HG03521 (cell line): ENCODE measurements at regions not wholly inside any gene's neighbourhood (a gene's known extent, or its start where the extent isn't known, plus 50 kb on each side); places are given as distances from the start of the nearest gene placed in this dataset.
A peak's percentile ranks its signal among the peaks of the same experiment; 100 is the strongest.

Experiments
- ATAC-seq: cut with Tn5 transposase; IDR thresholded peaks from one replicate; pipeline ENCODE4 v1.9.1; 2021; ENCODE audit warnings: mild to moderate bottlenecking, moderate library complexity; ENCODE audit not compliant: unreplicated experiment

DNA sequence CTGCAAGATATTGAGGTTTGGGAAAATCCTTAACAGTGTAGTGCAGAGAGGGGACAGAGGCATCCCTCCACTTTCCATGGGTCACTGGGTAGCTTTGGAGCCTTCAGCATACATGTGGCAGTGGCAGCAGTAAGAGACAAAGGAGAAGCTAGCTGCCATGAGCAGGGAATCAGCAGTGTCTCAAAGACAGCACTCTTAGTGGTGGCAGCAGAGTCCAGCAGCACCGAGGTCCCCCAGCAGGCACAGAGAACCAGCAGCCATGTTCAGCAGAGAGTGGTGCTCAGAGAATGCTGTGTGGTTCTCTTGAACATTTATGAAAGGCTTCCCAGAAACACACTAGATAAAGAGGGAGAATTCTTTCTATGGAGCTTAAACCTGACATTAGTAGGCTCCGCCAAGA is 308.5 kb downstream of the CENPC start:
- ATAC-seq = no peak

DNA sequence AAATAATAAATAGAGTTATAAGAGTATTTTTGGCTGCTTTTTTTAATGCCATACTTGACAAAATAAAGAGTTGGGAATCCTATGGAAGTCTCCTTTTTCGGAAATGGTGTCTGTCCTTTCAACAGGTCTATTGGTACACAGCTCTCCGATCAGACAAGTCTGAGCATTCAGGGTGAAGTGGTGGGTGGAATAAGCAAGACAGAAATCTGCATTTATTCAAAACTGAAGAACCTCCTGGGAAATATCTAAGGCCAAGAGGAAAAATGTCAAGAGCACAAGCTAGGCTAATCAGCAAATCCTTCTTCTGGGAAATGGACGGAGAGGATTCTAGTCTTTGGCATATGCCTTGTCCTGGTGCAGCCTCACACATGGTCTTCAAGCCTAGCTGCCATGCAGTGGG is 309.0 kb downstream of the CENPC start:
- ATAC-seq = no peak

DNA sequence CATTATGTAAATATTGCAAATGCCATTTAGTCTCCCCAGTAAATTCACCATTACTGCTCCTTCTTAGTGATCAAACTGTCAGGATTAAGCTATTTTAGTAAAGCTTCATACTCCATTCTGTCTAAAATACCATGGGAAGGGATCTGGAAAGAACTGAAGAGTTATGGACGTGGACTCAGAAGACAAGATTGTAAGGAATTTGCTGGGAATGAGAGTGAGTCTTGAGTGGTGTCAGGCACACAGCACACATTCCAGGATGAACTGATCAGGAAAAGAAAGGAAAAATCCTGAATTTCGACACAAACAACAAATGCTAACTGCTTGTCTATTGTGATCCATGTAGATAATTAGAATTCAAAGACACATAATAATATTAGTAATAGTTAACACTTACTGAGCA is 311.0 kb downstream of the CENPC start:
- no peak for ATAC-seq

DNA sequence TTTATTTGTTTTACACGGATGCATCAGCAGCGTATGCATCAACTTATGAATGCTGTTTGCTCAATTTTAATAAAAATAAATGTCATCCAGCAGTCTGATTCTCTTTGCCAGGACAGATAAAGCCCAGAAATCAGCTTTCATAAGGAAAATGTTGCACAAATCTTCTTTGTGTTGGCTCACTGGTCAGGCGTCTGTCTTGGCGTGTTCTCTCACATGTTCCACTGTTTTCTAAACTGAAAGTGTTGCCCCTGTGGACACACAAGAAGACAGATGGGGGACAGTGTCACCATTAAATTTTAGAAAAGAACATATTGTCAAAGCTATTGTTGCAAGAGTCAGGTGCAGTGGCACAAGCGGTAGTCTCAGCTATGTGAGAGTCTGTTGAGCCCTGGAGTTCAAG is 316.2 kb downstream of the CENPC start:
- ATAC-seq = no peak

DNA sequence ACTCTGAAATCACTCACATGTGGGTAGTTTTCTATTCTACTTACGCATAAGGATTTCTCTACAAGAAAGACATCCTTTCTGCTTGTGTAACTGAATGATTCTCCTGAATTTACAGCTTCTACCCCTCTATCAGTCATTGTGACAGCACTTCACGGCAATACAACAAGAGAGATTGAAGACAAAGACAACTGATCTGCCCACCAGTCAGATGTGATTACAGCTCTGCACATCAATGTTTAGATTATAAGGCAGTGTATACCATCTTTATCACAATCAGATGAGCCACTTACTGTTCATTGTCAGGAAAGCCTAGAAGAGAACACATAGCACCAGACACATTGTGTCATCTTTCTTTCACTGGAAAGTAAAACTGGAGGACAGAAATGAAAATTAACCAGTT is 324.4 kb downstream of the CENPC start:
- no peak for ATAC-seq

DNA sequence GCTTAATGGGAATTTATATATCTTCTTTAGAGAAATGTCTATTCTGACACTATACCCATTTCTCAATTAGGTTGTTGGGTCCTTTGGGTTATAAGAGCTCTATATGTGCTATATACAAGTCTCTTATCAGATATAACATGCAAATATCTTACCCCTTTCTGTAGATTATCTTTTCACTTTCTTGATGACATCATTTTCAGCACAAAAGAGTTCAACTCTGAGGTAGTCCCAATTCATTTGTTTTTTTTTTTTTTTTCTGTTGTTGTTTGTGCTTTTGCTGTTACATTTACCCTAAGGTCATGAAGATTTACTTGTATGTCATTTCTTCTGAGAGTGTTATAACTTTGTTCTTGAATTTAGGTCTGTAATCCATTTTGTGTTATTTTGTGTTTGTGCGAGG is 326.4 kb downstream of the CENPC start:
- ATAC-seq = no peak

DNA sequence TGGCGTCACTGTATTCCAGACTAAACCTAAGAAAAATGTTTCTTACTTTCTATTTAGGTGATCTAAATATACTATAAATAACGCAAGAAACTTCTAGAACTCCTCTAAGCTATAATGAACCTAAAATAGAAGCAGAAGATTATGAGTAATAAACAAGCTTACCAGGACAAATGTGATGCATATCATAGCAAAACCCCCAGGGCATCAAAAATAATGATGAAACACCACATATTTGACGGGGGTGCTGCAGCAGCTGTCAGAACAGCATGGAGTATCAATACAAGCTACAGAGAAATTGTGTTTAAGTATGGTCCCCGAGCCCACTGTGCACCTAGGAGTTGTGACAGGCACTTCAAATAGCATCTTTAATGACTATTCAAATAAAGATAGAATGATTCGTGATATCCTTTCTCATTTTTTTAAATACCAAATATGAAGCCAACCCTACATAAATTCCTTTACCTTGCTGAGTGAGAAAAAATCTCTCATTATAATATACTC is 337.3 kb downstream of the CENPC start:
- no peak for ATAC-seq

DNA sequence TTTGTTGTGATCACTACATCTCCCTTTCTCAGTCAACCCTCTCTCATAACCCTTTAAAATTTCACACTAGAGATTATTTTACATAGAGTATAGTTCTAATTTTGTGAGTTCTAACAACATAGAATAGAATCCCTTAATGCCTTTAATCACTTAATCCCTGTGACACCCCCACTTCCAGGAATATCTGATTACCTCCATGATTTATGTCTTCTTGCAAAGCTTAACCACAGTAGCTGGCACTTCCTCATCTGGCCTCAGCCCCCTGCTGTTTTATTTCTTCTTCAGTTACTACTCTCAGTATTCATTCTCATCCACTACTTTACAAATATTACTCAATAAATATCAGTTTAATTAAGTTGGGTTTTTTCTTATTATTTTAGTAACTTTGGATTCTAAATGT is 340.9 kb downstream of the CENPC start:
- no peak for ATAC-seq

DNA sequence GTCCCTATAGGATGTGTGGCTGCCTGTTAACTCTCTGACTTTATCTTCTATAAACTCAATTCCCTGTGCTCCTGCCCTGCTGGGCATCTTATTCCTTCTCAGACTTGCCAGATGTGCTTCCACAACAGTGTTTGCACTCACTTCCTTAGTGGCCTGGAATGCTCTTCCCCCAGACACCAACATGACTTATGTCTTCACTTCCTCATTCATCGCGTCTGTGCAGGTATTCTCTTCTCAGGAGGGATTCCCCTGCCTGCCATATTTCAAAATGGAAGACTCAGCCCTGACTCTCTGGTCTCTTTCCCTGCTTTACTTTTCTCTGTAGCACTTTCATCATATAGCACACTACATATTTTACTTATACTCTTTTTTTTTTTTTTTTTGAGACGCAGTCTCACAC is 344.0 kb downstream of the CENPC start:
- no peak for ATAC-seq

DNA sequence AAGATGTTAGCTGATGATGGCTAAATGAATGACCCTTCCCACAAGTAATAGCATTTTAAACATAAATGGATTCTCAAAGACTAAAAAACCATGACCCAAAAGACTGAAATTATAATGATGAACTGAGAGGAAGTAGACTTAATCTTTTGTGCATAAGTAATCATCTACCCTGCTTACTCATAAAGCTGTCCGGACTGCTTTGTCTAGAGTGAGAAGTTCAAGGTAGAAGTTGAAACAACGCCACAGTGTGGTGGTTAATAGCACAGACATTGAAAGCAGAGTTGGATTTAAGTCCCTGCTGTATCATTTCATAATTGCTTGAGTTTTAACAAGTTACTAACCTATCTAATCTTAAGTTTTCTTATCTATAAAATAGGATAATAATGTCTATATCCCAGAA is 346.6 kb downstream of the CENPC start:
- no peak for ATAC-seq

DNA sequence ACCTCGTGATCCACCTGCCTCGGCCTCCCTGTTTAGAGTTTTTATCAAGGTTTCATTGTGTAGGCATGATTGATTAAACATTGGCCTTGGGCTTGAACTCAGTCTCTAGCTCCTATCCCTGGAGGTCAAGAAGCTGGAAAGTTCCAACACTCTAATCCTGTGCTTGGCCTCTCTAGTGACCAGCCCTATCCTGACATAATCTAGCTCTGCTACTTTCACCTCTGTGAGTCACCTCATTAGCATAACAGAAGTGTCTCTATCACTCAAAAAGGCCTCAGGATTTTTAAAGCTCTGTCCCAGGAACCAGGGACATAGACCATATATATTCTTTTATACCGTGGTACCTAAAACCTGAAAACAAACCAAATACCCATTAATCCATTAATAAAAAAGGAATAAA is 377.5 kb downstream of the CENPC start:
- ATAC-seq = no peak

DNA sequence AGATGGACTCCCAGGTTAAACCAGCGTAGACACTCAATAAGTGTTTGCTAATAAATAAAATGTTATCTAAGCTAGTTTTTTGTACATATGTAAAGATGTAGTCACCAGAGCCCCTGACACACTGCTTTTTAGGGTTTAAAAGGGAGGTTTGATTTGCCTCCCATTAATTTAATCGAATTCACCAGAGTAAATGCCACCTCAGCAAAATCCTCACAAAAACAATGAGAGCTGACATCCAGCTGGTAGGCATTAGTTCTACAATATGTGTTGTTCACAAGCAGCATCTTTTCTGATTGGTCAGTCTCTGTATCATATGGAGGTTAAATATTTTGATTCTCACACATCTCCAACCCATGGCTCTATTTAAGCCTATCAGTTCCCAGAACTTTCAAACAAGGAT is 382.6 kb downstream of the CENPC start:
- ATAC-seq = no peak

DNA sequence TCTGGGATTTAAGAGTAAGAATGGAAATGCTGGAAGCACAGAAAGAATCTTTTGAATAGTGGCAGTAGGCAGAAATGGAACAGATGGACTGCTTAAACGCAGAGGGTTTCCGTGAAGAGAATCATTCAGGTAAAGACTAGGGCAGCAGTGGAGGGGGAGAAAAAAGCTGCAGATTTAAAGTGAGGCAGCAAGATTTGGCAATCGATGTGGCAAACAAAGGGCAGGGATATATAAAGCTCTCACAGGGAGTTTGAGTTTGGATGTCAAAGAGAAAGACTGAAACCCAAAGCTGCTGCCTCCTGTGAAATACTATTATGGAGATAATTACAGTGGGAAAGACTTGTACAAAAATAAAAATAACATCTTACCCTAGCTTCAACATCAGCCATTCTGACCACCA is 384.0 kb downstream of the CENPC start:
- no peak for ATAC-seq

DNA sequence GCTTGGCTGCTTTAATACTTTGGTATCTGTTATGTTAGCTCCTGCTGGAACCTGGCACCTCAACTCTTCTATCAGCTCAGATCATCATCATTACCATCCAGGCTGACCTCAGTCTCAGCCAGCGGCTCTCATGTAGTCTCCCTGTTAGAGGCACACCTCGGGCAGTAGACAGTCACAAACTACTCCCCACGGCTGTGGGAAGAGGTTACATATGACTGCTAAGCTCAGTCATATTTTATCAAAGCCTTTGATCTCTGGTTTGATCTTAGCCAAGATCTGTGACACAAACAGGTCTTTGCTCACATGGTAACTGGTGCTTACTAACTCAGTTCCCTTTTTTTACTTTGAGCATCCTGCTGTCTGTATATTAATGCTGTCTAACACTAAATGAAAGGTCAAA is 384.9 kb downstream of the CENPC start:
- ATAC-seq = no peak

DNA sequence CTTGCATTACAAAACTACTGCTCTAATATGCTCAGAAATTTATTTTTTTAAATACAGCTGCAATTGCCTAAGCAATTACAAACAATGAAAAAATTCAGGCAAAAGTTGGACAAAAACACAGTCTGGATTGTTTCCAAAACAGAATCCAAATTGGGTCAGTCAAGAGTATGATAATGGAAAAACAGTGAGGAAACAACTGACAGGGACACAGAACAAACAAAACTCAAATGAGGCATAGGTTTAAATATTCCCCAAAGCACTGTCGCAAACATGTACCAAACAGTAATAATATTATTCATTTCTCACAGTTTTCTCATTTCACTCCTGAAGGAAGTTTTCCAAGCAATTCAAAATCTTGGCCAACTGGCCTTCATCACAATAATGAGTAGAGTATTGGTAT is 386.6 kb downstream of the CENPC start:
- no peak for ATAC-seq

DNA sequence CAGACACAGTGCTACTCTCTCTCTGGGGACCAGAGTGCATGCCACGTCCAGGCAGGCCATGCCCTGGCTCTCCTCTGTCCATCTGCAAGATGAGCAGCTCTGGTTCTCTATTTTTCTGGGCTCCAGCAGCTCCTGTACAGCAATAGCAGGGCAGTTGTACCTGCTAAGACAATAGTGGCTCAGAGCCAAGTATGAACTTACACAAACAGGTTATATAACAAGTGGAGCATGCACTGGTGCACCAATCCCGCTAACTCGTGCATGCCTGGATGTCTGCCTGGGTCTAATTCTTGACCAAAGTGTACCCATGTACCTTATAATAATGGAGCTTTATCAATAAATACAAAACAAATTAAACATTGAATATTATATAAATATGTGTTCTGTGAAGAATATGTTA is 392.3 kb downstream of the CENPC start:
- no peak for ATAC-seq

DNA sequence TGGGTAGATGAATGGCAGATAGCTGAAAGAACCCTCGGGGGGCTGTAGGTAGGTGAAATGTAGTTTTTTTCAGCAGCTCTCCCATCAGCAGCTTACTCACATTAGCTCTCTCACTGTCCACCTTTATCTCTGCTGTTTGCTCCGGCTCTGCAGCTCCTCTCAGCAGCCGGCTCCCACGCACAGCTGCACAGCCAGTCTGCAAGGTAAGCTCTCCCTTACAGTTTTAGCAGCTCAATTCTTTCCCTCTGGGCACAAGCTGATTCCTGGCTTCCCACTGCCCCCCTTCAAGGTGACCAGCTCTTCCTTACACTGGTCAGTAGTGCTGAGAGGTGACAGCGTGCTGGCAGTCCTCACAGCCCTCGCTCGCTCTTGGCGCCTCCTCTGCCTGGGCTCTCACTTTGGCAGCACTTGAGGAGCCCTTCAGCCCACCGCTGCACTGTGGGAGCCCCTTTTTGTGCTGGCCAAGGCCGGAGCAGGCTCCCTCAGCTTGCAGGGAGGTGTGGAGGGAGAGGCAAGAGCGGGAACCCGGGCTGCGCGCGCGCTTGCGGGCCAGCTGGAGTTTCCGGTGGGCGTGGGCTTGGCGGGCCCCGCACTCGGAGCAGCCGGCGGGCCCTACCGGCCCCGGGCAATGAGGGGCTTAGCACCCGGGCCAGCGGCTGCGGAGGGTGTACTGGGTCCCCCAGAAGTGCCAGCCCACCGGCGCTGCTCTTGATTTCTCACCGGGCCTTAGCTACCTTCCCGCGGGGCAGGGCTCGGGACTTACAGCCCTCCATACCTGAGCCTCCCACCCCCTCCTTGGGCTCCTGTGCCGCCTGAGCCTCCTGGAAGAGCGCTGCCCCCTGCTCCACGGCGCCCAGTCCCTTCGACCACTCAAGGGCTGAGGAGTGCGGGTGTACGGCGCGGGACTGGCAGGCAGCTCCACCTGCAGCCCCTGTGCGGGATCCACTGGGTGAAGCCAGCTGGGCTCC is 393.6 kb downstream of the CENPC start:
- ATAC-seq = no peak

DNA sequence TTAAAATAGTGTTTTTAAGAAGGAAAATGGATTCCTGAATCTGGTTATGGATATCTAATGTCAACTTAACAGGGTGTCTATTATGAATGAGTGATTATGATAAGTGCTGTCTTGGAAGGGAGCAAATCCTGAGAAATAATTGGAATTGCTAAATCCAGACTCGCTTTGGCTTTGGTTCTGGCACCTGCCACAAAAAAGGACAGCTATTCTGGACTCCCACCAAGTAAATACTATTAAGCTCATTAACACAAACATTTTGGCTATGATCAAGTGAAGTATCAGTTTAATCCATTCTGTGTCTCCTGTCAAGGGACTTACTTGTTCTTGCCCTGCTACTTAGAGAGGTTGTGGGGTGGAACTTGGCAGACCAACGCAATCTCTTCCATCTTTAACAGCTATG is 403.7 kb downstream of the CENPC start:
- ATAC-seq = no peak

DNA sequence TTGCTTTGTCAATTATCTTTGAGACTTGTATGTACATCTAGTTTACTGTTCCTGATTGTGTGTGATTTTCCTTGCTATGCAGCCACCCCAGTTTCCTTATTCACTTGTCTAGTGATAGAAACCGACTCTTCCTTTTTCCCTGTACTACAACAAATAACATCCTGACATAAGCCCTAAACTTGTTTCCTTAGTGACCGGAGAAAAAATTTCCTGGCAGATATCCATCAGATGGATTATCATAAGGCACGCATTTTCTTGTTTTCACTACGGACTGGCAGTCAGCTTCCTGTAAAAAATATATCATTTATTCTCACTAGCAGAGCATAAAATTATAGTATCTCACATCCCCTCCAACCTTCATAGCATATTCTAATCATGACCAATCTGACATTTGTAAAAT is 410.7 kb downstream of the CENPC start:
- no peak for ATAC-seq

DNA sequence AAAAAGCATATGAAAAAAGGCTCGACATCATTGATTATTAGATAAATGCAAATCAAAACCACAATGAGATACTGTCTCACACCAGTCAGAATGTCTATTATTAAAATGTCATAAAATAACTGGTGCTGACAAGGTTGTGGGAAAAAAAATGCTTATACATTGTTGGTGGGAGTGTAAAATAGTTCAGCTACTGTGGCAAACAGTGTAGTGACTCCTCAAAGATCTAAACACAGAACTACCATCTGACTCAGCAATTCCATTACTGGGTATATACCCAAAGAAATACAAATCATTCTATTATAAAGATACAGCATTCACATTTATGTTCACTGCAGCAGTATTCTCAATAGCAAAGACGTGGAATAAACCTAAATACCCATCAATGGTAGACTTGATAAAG is 412.1 kb downstream of the CENPC start:
- ATAC-seq = no peak

DNA sequence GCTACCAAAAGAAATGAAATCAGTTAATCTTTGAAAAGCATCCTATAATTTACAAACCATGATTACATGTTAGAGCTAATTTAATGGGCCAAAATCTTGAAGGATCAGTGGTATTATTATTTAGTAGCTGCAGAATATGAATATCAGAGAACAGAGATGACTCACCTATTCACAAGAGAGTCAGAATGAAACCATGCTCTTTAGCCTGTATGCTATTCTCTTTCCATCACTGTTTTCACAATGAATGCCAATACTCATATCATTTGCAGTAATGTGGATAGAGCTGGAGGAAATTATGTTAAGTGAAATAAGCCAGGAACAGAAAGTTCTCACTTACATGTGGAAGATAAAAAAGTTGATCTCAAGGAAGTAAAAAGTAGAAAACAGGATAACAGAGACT is 414.1 kb downstream of the CENPC start:
- ATAC-seq = peak; percentile 89

DNA sequence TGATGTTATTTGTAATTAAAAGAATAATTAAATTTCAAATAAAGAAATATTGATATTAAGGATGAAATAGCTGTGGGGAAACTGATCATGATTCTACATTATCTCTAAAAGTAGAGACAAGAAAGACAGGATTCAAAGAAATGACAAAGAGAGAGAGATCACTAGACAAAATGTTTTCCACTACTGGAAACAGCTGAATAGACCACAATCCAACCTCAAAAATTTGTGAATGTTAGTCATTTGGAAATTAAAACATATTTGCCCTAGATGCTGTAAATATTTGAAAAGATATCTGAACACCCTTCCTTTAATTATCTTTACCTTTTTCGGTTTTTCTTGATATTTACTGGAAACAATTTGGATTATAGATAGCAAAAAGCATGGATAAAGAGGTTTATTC is 414.9 kb downstream of the CENPC start:
- ATAC-seq = no peak

DNA sequence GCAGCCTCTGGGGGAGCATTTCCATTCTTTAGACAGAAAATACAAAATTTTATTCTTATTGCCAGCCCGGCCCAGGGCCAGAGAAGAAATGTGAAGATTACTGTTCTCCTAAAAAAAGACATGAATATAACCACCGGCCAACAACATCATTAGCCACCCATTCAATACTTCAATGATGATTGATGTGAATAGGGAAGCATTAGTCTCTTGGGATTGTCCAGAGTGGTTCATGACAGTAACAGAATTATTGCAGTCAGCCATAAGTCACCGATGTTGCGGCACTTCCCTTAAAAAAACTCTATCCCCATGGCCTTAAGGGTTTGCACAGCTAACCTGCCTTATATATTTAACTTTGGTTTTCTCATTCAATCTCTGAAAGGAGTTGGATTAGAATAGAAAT is 418.7 kb downstream of the CENPC start:
- no peak for ATAC-seq
